ENCODE measurements at regions not wholly inside any gene's neighbourhood (a gene's known extent, or its start where the extent isn't known, plus 50 kb on each side); places are given as distances from the start of the nearest gene placed in this dataset.

DNA sequence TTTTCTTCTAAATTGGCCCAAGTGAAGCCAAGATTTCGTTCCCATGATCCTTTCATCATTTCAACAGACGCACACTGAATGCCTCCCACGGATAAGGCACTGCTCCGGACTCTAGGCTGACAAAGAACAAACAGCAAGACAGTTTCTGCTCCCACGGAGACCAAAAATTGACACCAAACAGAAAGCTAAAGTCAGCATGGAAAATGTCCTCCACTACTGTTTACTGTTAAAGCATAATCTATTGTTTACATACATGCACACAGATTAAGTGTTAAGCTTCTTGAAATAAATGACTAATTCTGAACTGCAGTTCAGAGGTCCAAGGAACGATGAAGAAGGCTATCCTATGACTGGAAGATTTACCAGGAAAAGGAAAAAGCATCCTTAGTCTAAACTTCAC is 199.6 kb downstream of the AASDH start:
- TF ChIP-seq, protein P1, sequence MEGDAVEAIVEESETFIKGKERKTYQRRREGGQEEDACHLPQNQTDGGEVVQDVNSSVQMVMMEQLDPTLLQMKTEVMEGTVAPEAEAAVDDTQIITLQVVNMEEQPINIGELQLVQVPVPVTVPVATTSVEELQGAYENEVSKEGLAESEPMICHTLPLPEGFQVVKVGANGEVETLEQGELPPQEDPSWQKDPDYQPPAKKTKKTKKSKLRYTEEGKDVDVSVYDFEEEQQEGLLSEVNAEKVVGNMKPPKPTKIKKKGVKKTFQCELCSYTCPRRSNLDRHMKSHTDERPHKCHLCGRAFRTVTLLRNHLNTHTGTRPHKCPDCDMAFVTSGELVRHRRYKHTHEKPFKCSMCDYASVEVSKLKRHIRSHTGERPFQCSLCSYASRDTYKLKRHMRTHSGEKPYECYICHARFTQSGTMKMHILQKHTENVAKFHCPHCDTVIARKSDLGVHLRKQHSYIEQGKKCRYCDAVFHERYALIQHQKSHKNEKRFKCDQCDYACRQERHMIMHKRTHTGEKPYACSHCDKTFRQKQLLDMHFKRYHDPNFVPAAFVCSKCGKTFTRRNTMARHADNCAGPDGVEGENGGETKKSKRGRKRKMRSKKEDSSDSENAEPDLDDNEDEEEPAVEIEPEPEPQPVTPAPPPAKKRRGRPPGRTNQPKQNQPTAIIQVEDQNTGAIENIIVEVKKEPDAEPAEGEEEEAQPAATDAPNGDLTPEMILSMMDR (conservative IDR thresholded peaks at IDR 0.05), result no peak
- TF ChIP-seq EZH2 (IDR thresholded peaks at IDR 0.05; ENCODE audit: low read depth), result no peak
